KOPT-K1 (cell line): ENCODE measurements at regions not wholly inside any gene's neighbourhood (a gene's known extent, or its start where the extent isn't known, plus 50 kb on each side); places are given as distances from the start of the nearest gene placed in this dataset.

Source experiments
- H3K27ac ChIP-seq: fragments of 200-600 bp; sonication (generic); 2 replicates; pipeline ENCODE4 v1.5.1; 2016; ENCODE audit warnings: antibody characterized with exemption, mild to moderate bottlenecking, low read depth, low read length; ENCODE audit not compliant: poor library complexity, severe bottlenecking
- H3K36me3 ChIP-seq: fragments of 200-600 bp; sonication (generic); 2 replicates; pipeline ENCODE4 v1.5.1; 2017; ENCODE audit warnings: antibody characterized with exemption, mild to moderate bottlenecking, low read length, moderate library complexity; ENCODE audit not compliant: insufficient read depth
- H3K9me3 ChIP-seq: fragments of 200-600 bp; sonication (generic); 2 replicates; pipeline ENCODE4 v1.5.1; 2017; ENCODE audit warnings: antibody characterized with exemption, low read length, mild to moderate bottlenecking; ENCODE audit not compliant: insufficient read depth, poor library complexity, severe bottlenecking

- Histone ChIP-seq H3K27ac (no peak overlapping the region), H3K9me3 (no peaks in the 10 kb centered on the region), H3K36me3 (no peaks in the 10 kb centered on the region)
These were observed 135.3 kb downstream of the ACKR3 start for GRCh38 chr2:236704887-236705286.

- no peaks in the 10 kb centered on the region for H3K9me3 ChIP-seq
- no peaks in the 10 kb centered on the region for H3K36me3 ChIP-seq
- H3K27ac ChIP-seq, result no peak overlapping the region
These were observed 135.9 kb downstream of the ACKR3 start for GRCh38 chr2:236705295-236706105.

GRCh38 chr2:236706288-236706687 lies 136.7 kb downstream of the ACKR3 start:
- Histone ChIP-seq H3K36me3 (no peaks in the 10 kb centered on the region), H3K9me3 (no peaks in the 10 kb centered on the region), H3K27ac (no peak overlapping the region)

- H3K36me3 ChIP-seq, result no peaks in the 10 kb centered on the region
- H3K9me3 ChIP-seq, result no peaks in the 10 kb centered on the region
- no peak overlapping the region for H3K27ac ChIP-seq
These were observed 137.2 kb downstream of the ACKR3 start for GRCh38 chr2:236706803-236707202.

- Histone ChIP-seq H3K9me3 (no peaks in the 10 kb centered on the region), H3K36me3 (no peaks in the 10 kb centered on the region), H3K27ac (no peak overlapping the region)
These were observed 141.8 kb downstream of the ACKR3 start for GRCh38 chr2:236711440-236711839.

- Histone ChIP-seq H3K36me3 (no peaks in the 10 kb centered on the region), H3K27ac (no peak overlapping the region), H3K9me3 (no peaks in the 10 kb centered on the region)
These were observed 142.7 kb downstream of the ACKR3 start for GRCh38 chr2:236712304-236712703.

- H3K9me3 ChIP-seq, result no peaks in the 10 kb centered on the region
- H3K36me3 ChIP-seq, result no peaks in the 10 kb centered on the region
- no peak overlapping the region for H3K27ac ChIP-seq
These were observed 143.5 kb downstream of the ACKR3 start for GRCh38 chr2:236712961-236713673.

- no peaks in the 10 kb centered on the region for H3K36me3 ChIP-seq
- no peak overlapping the region for H3K27ac ChIP-seq
- H3K9me3 ChIP-seq, result no peaks in the 10 kb centered on the region
These were observed 144.5 kb downstream of the ACKR3 start for GRCh38 chr2:236714080-236714479.

GRCh38 chr2:236715077-236715476 lies 145.5 kb downstream of the ACKR3 start:
- H3K27ac ChIP-seq, result no peak overlapping the region
- no peaks in the 10 kb centered on the region for H3K9me3 ChIP-seq
- no peaks in the 10 kb centered on the region for H3K36me3 ChIP-seq

GRCh38 chr2:236715491-236715961 lies 145.9 kb downstream of the ACKR3 start:
- H3K27ac ChIP-seq, result no peak overlapping the region
- no peaks in the 10 kb centered on the region for H3K9me3 ChIP-seq
- no peaks in the 10 kb centered on the region for H3K36me3 ChIP-seq

- no peaks in the 10 kb centered on the region for H3K36me3 ChIP-seq
- no peak overlapping the region for H3K27ac ChIP-seq
- H3K9me3 ChIP-seq, result no peaks in the 10 kb centered on the region
These were observed 147.5 kb downstream of the ACKR3 start for GRCh38 chr2:236717120-236717519.

- Histone ChIP-seq H3K9me3 (no peaks in the 10 kb centered on the region), H3K27ac (no peak overlapping the region), H3K36me3 (no peaks in the 10 kb centered on the region)
These were observed 148.1 kb downstream of the ACKR3 start for GRCh38 chr2:236717729-236718128.

- H3K27ac ChIP-seq, result no peak overlapping the region
- no peaks in the 10 kb centered on the region for H3K36me3 ChIP-seq
- no peaks in the 10 kb centered on the region for H3K9me3 ChIP-seq
These were observed 148.8 kb downstream of the ACKR3 start for GRCh38 chr2:236718207-236718992.

- Histone ChIP-seq H3K27ac (no peak overlapping the region), H3K36me3 (no peaks in the 10 kb centered on the region), H3K9me3 (no peaks in the 10 kb centered on the region)
These were observed 149.6 kb downstream of the ACKR3 start for GRCh38 chr2:236719192-236719635.

GRCh38 chr2:236720974-236721540 lies 151.4 kb downstream of the ACKR3 start:
- H3K9me3 ChIP-seq, result no peaks in the 10 kb centered on the region
- no peak overlapping the region for H3K27ac ChIP-seq
- H3K36me3 ChIP-seq, result no peaks in the 10 kb centered on the region
